HG03196 (cell line): ENCODE measurements at regions not wholly inside any gene's neighbourhood (a gene's known extent, or its start where the extent isn't known, plus 50 kb on each side); places are given as distances from the start of the nearest gene placed in this dataset.
"Not testable (repeated sequence)": the region's sequence is repeated elsewhere in the genome, so short reads cannot be mapped to it uniquely, and the experiment has no call there.

ENCODE experiments used
- ATAC-seq: cut with Tn5 transposase; IDR thresholded peaks from one replicate; pipeline ENCODE4 v1.9.1; 2021; ENCODE audit not compliant: unreplicated experiment

DNA sequence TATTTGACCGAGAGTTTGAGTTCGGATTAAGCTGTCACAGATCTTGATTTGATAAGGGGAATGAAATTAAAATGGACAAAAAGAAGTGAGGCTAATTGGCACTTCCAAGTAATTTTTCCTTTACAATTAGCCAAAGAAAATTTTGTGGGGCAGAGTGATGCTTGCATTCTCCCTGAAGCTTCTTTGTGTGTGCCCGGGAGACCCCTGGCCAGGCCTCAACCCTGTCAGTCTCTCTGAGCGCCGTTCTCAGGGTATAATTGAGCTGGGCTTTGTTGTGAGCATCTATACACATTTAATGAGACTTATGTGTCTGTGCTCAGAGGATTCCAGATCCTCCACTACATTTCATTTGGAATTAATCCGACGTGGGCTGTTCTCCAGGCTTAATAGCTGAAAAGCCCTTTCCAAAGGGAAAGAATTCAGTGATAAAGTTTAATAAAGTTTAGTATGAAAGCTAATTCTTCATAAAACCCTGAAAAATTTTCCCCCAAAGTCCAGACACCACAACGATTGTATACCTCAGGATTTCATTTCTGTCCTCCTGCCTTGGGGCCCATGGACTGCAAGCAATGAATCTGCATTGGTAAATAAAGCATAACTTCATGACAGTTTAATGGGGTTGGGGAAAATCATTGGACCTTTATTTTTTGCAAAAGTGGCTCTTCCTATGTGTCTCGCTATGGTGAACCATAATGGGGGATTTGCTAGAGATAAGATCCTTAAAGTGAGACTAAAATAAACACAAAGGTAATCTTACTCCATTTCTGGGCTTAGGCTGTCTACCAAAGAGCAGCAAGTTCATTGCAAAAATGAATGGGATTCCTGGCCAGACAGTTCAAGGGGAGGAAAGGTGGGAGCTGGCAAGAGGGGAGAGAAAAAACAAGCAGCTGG, 292.6 kb downstream of the C12orf75 start:
- no peak for ATAC-seq

DNA sequence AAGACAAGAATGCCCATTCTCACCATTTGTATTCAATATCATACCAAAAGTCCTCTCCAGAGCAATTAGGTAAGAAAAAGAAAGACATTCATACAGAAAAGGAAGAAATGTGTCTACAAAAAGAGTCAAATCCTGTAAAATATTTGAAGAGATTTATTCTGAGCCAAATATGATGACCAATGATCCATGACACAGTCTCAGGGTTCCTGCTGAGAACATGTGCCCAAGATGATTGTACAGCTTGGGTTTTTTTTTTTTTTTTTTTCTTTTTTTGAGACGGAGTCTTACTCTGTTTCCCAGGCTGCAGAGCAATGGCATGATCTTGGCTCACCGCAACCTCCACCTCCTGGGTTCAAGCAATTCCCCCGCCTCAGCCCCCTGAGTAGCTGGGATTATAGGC, 296.2 kb downstream of the C12orf75 start:
- no peak for ATAC-seq

DNA sequence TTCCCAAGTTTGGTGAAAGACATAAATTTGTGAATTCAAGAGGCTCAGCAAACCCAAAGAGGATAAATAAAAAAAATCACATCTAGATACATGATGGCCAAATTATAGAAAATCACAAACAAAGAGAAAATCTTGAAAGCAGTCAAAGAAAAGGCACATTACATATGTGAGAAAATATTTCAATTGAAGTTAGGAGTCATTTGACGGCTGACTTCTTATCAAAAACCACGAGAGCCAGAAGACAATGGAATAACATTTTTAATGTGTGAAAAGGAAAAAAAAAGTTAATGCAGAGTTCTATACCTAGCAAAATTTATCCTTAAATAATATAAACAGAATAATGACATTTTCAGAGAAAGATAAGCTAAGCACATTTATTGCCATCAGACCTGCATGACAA, 307.0 kb downstream of the C12orf75 start:
- no peak for ATAC-seq

DNA sequence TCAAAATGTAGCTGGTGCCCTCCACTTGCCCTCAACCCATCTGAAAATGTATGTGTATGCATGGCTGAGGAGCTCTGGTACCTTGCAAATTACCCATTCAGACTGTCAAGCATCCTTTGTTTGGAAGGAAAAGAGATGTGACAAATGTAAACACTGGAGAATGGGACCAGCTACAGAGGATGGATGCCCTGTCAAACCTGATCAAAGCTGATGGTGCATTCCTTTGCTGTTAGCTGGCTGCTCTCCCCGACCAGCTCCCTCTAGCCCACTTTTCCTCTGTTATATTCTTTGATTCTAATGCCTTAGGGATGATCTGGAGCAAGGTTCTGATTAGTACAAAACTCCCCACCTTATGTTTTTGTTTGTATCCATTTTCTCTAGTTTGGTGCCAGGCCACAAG, 310.3 kb downstream of the C12orf75 start:
- no peak for ATAC-seq

DNA sequence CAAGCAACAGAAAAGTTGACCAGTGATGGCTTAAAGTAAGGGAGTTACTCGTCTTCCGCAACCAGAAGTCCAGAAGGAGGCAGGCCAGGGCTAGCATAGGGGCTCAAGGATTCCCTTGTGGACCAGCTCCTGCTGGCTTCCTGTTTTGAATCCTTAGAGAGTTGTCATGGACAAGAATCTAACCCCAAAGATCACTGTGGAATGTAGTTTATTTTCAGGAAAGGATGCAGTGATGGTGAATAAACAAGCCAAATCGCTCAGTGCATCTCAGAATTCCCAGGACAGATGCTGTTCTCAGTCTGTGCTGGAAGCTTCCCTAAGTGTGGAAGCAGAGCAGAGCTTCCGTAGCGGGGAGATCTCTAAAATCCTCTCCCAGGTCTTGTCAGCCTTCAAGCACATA, 311.3 kb downstream of the C12orf75 start:
- ATAC-seq = no peak

DNA sequence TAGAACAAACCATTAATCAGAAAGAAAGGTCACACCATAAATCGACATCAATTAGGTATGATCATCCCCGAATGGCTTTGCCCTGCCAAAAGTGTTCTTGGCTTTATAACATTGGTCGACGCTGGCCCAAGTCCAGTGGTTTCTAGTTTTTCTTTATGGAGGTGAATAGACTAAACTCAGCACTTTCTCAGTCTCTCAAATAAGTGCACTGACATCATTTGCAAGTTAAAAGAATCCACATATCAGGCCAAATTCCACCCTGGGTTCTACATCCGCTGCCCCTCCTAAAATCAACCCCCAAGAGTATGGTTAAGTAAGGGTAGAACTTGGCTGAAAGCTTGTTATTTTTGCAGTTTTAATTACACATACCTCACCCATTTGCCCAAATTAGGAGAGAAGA, 314.3 kb downstream of the C12orf75 start:
- ATAC-seq = no peak

DNA sequence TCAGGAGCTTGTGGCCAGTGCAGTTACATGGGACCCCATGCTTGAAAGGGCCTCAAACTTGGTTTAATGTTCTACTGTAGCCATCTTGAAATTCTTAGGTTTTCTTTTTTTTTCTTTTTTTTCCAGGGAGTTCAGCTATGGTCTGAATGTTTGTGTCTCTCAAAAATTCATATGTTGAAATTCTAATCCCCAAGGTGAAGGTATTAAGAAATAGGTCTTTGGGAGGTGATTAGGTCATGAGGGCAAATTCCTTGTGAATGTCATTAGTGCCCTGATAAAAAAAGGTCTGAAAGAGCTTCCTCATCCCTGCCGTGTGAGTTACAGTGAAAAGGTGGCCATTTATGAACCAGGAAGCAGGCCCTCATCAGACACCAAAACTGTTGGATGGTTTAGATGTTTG, 324.1 kb downstream of the C12orf75 start:
- no peak for ATAC-seq

DNA sequence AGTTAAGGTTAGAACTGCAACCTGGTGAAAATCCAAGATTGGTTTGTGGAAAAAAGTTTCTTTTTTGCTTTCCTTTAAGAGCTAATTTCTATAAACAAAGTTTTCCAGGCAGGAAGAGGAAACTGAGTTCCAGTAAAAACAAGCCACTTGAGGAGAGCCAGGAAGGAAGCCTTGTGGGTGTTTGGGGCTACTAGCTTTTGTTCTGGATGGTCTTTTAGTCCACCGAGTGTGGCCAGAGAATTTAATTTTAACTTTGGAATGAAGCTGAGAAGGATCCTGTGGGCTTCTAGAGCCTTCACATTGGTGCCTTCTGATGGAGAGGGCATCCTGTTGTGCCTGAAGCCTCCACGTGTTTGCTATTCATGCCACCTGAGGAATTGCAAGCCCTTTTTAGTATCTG, 327.9 kb downstream of the C12orf75 start:
- no peak for ATAC-seq

DNA sequence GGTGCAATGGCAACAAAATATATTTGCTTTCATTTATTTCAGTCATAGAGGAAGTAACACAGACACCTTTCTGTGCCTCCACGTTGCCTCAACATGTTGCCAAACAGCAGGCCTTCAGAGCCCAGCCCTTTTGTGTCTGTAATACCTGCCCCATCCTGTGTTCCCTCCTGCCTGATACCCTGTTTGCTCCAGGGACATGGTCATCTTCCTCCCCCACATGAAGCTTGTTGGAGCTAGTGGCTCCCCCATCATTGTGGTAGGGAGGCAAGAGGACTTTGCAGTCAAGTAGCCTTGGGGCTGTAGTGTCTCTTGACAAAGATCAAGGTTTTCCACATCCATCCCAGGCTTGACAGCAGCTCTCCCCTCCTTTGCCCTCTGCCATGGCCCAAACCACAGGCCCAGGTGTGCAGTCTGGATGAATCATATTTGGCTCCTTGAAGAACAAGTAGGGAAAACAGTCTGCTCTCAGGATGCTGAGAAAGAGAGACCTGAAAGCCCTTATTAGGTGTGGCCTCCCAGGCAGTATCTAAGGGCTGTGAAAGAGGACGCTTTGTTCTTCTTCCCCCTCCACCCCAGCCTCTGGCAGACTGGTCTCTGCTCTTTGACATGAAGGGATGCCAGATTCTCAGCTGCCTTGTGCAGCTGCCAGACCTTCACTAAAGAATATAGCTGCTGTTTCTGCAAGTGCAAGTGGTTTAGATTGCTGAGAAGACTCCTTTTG, 329.0 kb downstream of the C12orf75 start:
- ATAC-seq = no peak

DNA sequence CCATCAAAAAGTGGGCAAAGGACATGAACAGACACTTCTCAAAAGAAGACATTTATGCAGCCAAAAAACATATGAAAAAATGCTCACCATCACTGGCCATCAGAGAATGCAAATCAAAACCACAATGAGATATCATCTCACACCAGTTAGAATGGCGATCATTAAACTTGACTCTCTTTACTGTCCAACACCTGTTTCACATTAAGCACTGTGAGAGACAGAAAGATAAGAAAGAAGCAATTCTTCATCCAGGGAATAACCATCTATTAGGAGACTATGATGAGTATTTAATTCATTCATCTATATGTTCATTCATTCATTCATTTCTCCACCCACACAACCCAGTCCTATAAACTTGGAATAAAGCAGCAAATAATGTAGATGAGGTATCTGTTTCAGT, 334.3 kb downstream of the C12orf75 start:
- ATAC-seq = not testable (repeated sequence)

DNA sequence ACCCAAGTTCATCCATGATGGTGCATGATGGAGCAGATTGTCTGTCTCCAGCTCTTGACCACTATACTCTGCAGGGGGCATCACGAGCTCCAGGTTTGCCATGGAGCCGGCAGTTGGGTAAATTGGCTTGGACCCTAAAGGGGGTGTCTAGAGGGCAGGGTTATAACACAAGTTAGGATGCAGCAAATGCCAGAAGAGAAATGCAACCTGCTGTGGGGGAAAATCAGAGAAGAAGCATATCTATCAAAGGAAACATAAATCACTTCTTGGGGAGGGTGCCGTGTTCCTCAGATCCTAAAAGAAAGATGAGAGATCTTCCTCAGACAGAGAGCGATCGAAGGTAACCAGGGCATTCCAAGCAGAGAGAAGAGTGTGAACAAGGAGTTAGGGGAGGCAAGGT, 334.9 kb downstream of the C12orf75 start:
- ATAC-seq = no peak

DNA sequence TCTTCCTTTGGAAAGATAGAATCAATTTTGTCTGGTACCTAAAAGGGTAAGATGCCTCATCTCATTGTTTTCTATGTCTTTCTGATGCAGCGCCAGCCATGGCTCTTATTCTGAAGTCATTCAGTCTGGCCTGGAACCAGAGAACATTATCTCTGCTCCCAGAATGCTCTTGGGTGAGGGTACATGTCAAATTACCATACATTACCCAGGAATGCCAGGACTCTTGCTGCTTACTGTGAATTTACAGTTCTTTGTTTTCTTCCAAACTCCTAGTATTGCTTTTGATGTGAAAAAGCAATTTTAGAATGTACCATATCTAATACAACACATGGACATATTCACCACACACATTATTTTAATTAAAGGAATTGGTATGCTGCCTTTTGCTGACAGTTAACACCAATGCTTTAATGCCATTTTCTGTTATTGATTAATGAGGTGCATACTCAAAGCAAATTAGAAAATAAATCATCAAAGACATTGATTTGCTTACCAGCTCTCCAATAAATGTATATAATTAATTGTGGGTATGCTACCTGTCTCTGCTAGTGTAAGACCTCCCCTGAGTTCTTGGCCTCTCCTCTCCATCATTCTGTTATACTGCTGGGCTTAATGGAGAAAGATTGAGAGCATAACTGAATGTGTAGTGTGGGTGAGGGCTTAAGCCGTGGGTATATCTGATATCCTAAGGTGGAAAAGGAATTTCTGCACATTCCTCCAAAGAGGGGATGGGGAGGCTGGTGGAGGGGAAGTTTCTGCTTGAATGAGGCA, 337.7 kb downstream of the C12orf75 start:
- no peak for ATAC-seq

DNA sequence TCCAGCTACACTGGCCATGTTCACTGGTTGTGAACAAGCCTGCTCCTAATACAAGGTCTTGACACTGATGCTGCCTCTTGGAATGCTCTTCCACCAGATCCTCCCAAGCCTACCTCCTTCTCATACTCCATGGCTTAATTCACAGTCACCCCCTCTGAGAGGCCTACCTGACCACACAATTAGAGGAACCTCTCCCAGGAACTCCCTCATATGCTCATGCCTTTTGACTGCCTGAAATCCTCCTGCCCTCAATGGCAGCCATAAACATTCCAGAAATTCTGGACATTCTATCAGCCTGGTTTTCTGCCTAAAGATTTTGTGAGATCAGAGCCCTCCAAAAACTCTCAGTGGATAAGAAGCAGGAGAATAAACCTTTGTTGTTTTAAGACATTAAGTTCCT, 340.2 kb downstream of the C12orf75 start:
- no peak for ATAC-seq

DNA sequence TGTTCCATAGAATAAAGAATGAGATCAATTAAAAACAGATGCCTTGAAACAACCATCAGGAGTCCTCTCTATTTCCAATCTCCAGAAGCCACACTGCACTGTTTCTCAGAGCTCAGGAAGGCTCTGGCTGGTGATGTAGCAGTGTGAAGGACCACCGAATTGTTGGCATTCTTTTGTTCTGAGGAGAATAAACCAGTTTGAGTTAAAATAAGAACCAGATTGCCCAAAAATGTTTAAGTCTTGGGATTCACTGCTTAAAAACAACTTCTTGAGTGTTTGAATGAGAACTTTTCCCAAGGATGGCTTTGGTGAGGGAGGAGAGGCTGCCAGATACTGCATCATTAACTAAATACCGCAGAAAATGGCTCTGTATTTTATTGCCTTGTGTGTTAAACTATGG, 341.2 kb downstream of the C12orf75 start:
- ATAC-seq = no peak

DNA sequence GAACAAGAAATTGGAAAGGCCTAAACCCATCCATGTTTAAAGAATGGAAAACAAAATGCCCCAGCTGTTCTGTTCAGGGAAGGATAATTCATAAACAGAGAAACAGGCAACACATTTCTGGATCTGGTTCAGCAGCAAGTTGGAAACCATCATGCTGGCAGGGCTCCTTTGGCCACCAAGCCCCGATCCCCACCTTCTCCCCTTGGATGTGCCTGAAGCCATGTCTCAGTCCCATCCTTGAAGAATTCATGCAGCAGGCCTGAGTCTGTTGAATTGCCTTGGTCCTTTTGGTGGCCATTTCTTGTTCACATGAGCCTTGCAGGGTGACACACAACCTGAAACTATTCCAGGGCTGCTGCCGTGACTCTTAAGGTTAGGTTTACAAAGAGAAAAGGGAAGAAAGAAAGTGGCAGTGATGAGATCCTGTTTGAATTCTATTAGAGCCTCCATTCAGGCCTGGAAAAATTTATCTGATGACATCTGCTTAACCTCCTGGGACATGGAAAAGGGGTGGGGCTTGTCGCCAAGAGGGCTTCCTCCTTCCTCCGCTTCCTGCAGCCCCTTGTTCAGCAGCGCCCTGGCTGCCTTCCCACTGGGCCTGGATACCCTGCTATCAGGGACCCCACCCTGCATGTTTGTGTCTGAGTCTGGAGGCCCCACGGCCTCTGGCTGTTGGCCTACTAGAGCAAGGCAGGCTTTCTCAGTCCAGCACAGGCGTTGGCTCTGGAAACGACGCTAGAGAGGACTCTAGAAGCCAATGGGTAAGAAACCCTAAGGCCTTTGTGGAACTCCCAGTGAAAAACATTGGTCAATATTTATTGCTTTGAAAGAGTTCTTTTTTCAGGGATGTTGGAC, 341.9 kb downstream of the C12orf75 start:
- no peak for ATAC-seq

DNA sequence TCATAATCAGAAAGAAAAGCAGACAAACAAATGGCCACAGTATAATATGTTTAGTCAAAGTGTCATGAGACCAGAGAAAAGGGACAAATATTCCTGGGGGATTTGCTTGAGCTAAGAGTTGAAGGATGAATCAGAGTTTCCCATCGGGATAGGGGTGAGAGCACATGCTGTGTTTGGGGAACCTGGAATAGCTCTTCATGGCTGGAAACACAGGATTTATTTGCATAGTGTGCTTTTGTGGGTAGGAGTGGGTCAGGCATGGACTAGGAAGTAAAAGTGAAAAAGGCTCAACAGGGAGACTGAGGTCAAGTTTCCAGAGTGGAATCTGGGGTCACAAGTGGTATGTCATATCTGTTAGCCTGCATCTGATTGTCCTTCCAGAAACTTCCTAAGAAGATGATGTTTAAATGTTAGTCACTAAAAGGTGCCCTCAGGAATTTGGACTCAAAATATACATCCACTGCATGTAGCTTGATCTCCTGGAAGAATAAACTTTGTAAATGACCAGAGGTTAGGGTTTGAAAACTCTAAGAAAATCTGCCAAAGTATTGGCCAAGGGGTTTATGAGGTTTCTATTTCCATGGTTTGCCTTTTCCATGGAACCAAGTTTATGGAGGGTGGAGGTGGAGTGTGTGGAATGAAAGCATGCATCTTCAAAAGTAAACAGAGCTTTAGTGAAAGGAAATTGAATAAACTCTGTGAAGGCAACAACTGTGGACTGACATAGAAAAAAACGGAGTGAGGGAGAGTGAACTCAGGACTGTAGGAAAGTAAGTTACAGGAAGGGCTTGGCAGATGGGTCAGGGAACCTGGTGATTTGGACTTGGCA, 344.6 kb downstream of the C12orf75 start:
- no peak for ATAC-seq

DNA sequence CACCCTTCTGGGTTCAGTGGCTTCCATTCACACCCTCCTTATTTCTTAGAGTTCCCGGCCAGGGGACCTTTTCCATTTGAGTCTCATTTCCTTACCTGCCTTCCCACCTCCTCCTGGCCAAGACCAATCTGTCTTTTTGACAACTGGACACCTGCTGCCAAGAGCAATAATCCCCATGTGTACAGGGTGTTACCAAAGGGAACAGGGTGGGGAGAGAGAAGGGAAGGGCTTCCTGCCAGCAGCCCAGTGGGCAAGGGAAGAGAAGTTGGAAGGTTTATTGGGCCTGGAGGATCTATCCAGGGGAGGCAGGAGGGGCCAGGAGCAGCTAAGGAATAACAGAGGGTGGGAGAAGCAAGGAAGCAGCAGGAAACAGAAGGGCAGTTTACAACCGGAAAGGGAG, 346.2 kb downstream of the C12orf75 start:
- no peak for ATAC-seq

DNA sequence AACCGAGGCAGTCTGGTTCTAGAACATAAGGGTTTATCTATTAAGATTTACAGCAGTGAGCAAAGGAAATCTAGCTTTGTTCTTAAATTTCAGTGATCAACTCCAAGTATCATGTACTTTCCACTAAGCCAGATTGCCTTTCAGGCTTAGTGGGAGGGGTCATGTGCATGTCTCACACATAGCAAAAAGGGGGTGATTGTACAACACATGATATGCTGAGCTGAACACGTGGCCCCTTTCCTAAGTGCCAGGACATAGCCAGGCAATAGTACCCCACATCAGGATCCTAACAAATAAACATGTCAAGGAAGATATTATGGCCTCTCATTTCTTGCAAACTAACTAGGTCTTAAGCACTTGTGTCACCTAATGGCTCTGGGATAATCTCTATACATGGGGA, 347.2 kb downstream of the C12orf75 start:
- ATAC-seq = no peak

DNA sequence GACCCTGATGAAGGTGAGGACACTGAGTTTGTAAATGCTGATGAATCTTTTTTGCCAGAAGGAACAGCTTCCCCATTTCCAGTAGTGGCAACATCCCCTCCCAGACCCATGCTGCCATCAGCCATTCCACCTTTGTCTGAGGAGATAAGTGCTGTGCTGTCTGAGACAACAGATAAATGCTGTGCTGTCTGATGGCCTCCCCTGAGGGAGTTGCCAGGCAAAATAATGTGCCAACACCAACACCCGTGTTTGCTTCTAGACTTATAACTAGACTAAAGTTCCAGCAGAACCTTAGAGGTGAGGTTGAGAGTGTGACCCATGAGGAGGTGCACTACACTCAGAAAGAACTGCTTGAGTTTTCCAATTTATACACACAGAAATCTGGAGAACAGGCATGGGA, 349.5 kb downstream of the C12orf75 start:
- ATAC-seq = no peak

DNA sequence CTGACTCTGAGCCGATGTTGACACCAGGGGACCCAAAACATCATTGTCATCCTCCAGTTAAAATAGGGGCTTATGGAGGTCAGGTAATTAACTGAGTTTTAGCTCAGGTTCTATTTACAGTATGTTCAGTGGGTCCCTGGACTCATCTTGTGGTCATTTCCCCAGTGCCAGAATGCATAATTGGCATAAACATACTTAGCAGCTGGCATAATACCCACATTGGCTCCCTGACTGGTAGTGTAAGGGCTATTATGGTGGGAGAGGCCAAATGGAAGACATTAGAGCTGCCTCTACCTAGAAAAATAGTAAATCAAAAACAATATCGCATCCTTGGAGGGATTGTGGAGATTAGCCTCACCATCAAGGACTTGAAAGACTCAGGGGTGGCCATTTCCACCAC, 350.9 kb downstream of the C12orf75 start:
- no peak for ATAC-seq
